Rectal smooth muscle tissue (tissue), 1 donor: ENCODE measurements at regions not wholly inside any gene's neighbourhood (a gene's known extent, or its start where the extent isn't known, plus 50 kb on each side); places are given as distances from the start of the nearest gene placed in this dataset.

Experiments
- H3K27ac ChIP-seq: one replicate; pipeline ENCODE4 v1.7.0; 2013; ENCODE audit warnings: low read depth, low read length, inconsistent platforms
- H3K27me3 ChIP-seq: one replicate; pipeline ENCODE4 v1.7.0; 2013; ENCODE audit warnings: low read length; ENCODE audit not compliant: control insufficient read depth, insufficient read depth
- H3K36me3 ChIP-seq: one replicate; pipeline ENCODE4 v1.7.0; 2013; ENCODE audit warnings: low read length; ENCODE audit not compliant: control insufficient read depth, insufficient read depth
- H3K4me1 ChIP-seq: one replicate; pipeline ENCODE4 v1.7.0; 2013; ENCODE audit warnings: low read length; ENCODE audit not compliant: control insufficient read depth, insufficient read depth
- H3K4me3 ChIP-seq: one replicate; pipeline ENCODE4 v1.7.0; 2013; ENCODE audit warnings: low read length
- H3K9ac ChIP-seq: one replicate; pipeline ENCODE4 v1.7.0; 2013; ENCODE audit warnings: low read length

DNA sequence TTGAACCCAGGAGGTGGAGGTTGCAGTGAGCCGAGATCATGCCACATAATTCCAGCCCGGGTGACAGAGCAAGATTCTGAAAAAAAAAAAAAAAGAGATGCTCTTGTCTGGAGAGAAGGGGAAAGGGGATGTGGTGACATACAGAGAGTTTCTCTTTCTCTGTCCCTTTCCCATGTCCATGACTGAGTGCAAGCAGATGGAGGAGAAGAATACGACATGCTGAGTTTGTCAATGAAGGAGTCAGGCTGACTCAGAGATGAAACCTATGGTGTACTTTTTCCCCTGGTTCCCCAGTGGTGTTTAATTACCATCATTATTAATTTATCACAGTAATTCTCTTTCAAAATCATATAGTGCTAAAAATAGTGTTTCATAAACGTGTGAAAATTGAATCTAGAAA lies 448.8 kb downstream of the FOXO1 start:
- Histone ChIP-seq H3K27ac (no peak overlapping the region), H3K4me3 (no peak overlapping the region), H3K4me1 (peaks cover 5% of the 10 kb centered on the region), H3K9ac (no peak overlapping the region), H3K27me3 (no peaks in the 10 kb centered on the region), H3K36me3 (no peaks in the 10 kb centered on the region)

DNA sequence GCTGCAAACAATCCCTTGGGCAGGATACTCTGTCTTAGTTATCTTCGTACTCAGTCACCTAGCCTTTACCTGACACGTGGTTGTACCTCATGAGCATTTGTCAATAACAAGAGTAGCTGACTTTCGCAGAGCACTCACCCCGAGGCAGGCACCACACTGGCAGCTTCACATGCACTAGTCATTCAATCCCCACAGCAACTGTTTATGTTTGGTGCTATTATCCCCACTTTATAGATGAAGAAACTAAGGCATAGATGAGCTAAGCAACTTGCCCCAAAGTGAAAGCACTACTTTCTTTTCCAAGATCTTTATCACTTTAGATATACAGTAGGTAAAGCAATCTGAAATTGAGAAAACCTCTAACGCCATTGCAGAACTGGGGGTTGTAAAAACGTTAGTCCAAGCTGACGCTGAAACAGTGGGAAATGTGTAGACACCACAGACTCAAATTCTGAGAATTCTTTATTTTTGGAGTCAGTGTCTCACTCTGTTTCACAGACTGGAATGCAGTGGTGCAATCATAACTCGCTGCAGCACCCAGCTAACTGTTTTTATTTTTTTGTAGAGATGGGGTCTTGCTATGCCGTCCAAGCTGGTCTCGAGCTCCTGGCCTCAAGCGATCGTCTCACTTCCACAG lies 446.0 kb downstream of the FOXO1 start:
- H3K27ac ChIP-seq, result peak overlapping the region; percentile 49
- no peak overlapping the region for H3K9ac ChIP-seq

GRCh38 chr13:40221131-40221459 lies 445.3 kb downstream of the FOXO1 start:
- Histone ChIP-seq H3K4me1 (peaks cover 5% of the 10 kb centered on the region), H3K36me3 (no peaks in the 10 kb centered on the region), H3K27ac (peak overlapping the region; percentile 49), H3K27me3 (no peaks in the 10 kb centered on the region), H3K4me3 (no peak overlapping the region), H3K9ac (no peak overlapping the region)

More for the DNA sequence above, 446.0 kb downstream of the FOXO1 start:
- Histone ChIP-seq H3K4me1 (peaks cover 5% of the 10 kb centered on the region), H3K27me3 (no peaks in the 10 kb centered on the region), H3K4me3 (no peak overlapping the region), H3K36me3 (no peaks in the 10 kb centered on the region)

DNA sequence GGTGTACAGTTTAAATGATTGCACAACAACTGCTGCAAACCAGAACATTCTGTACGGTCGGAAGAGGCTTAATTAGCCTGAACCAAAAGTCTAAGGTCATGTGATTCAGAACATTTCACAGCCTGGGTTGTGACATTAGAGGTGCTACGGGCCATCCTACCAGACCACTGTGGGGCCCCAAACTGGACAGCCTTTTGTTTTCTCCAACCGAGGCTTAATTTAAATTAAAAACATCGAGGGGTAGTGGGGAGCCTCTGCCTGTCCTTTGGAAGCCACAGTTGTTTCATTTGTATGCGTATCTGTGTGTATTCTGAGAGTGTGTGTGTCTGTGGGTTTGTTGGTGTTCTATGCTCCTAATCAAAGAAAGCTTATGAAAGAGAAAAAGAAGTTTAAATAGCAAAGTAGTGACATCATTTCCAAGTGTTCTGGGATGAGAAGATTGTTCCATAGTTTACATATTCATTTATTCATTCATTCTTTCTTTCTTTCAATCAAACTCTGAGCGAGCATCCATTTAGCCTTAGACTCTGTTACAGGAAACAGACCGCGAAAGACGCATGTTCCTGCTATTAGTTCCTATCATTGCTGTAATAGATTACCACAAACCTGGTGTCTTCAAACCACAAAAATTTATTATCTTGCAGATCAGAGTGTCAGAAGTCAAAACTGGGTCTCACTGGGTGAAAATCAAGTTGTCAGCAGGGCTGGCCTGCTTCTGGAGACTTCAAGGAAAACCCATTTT lies 444.8 kb downstream of the FOXO1 start:
- no peak overlapping the region for H3K4me3 ChIP-seq
- H3K27me3 ChIP-seq, result no peaks in the 10 kb centered on the region
- H3K27ac ChIP-seq, result peak overlapping the region; percentile 63
- peaks cover 5% of the 10 kb centered on the region for H3K4me1 ChIP-seq
- no peaks in the 10 kb centered on the region for H3K36me3 ChIP-seq
- H3K9ac ChIP-seq, result no peak overlapping the region

DNA sequence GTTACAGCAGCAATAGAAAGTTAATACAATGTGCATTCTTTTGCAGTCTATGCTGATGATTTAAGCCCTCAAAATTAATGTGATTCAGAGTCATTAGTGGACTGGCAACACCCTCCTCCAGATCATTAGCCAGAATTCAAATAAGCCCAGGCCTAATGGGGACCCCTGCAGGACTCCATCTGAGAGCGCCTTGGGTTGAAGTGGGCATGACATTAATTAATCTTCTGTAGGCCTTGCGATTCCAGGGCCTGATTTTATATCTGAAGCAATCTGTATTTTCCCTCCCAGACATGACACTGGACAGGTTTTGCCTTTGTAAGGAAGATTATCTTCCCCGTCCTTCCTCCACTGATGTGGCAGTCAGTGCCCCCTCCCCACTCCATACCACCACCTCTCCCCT lies 442.9 kb downstream of the FOXO1 start:
- no peaks in the 10 kb centered on the region for H3K36me3 ChIP-seq
- H3K9ac ChIP-seq, result no peak overlapping the region

DNA sequence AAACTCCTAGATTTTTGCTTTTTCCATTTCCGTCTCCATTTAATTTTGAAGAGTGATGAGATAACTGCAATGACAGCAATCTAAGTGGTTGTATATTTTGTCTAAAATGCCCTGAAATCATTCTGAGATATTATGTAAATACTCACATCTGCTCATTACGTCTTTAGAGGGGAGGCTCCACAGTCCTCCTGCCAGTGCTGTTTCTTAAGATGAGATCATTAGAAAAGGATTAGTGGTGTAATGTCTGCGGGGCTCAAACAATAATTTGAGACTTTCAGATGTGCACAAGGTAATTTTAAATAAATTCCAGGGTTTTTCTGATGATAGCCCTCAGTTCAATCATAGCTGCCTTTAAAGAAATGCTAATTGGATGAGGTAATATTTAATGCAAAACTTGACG lies 437.9 kb downstream of the FOXO1 start:
- Histone ChIP-seq H3K27me3 (no peaks in the 10 kb centered on the region), H3K36me3 (no peaks in the 10 kb centered on the region), H3K4me3 (no peak overlapping the region), H3K9ac (no peak overlapping the region), H3K4me1 (peaks cover 2% of the 10 kb centered on the region), H3K27ac (no peak overlapping the region)

More for the DNA sequence above, 442.9 kb downstream of the FOXO1 start:
- H3K27ac ChIP-seq, result no peak overlapping the region
- H3K4me3 ChIP-seq, result no peak overlapping the region
- H3K4me1 ChIP-seq, result peaks cover 5% of the 10 kb centered on the region
- H3K27me3 ChIP-seq, result no peaks in the 10 kb centered on the region

DNA sequence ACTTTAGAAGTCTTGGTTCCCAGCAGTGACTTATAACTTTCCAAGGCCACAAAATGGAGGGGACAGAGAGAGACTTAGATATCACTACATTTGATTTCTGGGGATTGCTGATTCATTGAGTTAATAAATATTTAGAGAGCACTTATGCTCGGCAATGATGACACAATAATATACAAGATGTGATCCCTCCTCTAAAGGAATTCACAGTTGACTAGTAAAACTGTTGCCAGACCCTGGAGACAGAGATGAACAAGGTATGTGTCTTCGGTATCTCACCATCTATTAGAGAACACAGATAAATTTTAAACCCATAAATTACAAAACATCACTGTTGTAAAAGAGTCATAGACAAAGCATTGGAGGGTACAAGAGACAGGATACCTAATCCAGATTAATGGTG lies 437.5 kb downstream of the FOXO1 start:
- H3K9ac ChIP-seq, result no peak overlapping the region
- no peak overlapping the region for H3K4me3 ChIP-seq
- no peak overlapping the region for H3K27ac ChIP-seq
- H3K36me3 ChIP-seq, result no peaks in the 10 kb centered on the region
- peaks cover 2% of the 10 kb centered on the region for H3K4me1 ChIP-seq
- H3K27me3 ChIP-seq, result no peaks in the 10 kb centered on the region

GRCh38 chr13:40230833-40231266 lies 435.6 kb downstream of the FOXO1 start:
- peaks cover 2% of the 10 kb centered on the region for H3K4me1 ChIP-seq
- no peak overlapping the region for H3K9ac ChIP-seq
- H3K4me3 ChIP-seq, result no peak overlapping the region
- no peaks in the 10 kb centered on the region for H3K27me3 ChIP-seq
- H3K36me3 ChIP-seq, result no peaks in the 10 kb centered on the region
- H3K27ac ChIP-seq, result peak overlapping the region; percentile 17

- Histone ChIP-seq H3K27ac (no peak overlapping the region), H3K4me1 (peaks cover 2% of the 10 kb centered on the region), H3K27me3 (no peaks in the 10 kb centered on the region)
These were observed 435.1 kb downstream of the FOXO1 start for GRCh38 chr13:40231311-40231710.

GRCh38 chr13:40231751-40232150 lies 434.7 kb downstream of the FOXO1 start:
- Histone ChIP-seq H3K27ac (no peak overlapping the region), H3K9ac (no peak overlapping the region), H3K4me1 (peaks cover 4% of the 10 kb centered on the region)

More at GRCh38 chr13:40231311-40231710, 435.1 kb downstream of the FOXO1 start:
- no peaks in the 10 kb centered on the region for H3K36me3 ChIP-seq
- H3K9ac ChIP-seq, result no peak overlapping the region
- no peak overlapping the region for H3K4me3 ChIP-seq

GRCh38 chr13:40232311-40233040 lies 434.0 kb downstream of the FOXO1 start:
- Histone ChIP-seq H3K4me1 (peaks cover 4% of the 10 kb centered on the region), H3K36me3 (no peaks in the 10 kb centered on the region), H3K27me3 (no peaks in the 10 kb centered on the region), H3K4me3 (no peak overlapping the region), H3K9ac (no peak overlapping the region), H3K27ac (no peak overlapping the region)

More at GRCh38 chr13:40231751-40232150, 434.7 kb downstream of the FOXO1 start:
- Histone ChIP-seq H3K4me3 (no peak overlapping the region), H3K36me3 (no peaks in the 10 kb centered on the region), H3K27me3 (no peaks in the 10 kb centered on the region)

- Histone ChIP-seq H3K36me3 (no peaks in the 10 kb centered on the region), H3K27ac (no peak overlapping the region), H3K4me3 (no peak overlapping the region), H3K27me3 (no peaks in the 10 kb centered on the region), H3K4me1 (peaks cover 4% of the 10 kb centered on the region), H3K9ac (no peak overlapping the region)
These were observed 432.7 kb downstream of the FOXO1 start for GRCh38 chr13:40233731-40234195.
